Ishikawa (cell line): ENCODE measurements at regions not wholly inside any gene's neighbourhood (a gene's known extent, or its start where the extent isn't known, plus 50 kb on each side); places are given as distances from the start of the nearest gene placed in this dataset.

Source experiments
- CEBPB ChIP-seq: IDR thresholded peaks from 2 replicates; pipeline ENCODE4 v1.6.1; 2012
- EP300 ChIP-seq: IDR thresholded peaks from 2 replicates; pipeline ENCODE4 v1.6.1; 2012; ENCODE audit warnings: borderline replicate concordance
- MAX ChIP-seq: IDR thresholded peaks from 2 replicates; pipeline ENCODE4 v1.6.1; 2012
- RAD21 ChIP-seq: IDR thresholded peaks from 2 replicates; pipeline ENCODE4 v1.6.1; 2012; ENCODE audit warnings: low read depth
- TAF1 ChIP-seq: IDR thresholded peaks from 2 replicates; pipeline ENCODE4 v1.6.1; 2012; ENCODE audit warnings: low read depth, mild to moderate bottlenecking
- TCF12 ChIP-seq: IDR thresholded peaks from 2 replicates; pipeline ENCODE4 v1.6.1; 2012; ENCODE audit warnings: low read depth
- YY1 ChIP-seq: IDR thresholded peaks from 2 replicates; pipeline ENCODE4 v1.6.1; 2012; ENCODE audit warnings: low read depth
- TF ChIP-seq, protein P1 (sequence below): IDR thresholded peaks from 2 replicates; pipeline ENCODE4 v1.6.1; 2012; ENCODE audit warnings: low read depth, mild to moderate bottlenecking

- TF ChIP-seq TCF12 (no peak), RAD21 (no peak), TAF1 (no peak), MAX (no peak), EP300 (no peak), YY1 (no peak), CEBPB (no peak)
- TF ChIP-seq, protein P1, sequence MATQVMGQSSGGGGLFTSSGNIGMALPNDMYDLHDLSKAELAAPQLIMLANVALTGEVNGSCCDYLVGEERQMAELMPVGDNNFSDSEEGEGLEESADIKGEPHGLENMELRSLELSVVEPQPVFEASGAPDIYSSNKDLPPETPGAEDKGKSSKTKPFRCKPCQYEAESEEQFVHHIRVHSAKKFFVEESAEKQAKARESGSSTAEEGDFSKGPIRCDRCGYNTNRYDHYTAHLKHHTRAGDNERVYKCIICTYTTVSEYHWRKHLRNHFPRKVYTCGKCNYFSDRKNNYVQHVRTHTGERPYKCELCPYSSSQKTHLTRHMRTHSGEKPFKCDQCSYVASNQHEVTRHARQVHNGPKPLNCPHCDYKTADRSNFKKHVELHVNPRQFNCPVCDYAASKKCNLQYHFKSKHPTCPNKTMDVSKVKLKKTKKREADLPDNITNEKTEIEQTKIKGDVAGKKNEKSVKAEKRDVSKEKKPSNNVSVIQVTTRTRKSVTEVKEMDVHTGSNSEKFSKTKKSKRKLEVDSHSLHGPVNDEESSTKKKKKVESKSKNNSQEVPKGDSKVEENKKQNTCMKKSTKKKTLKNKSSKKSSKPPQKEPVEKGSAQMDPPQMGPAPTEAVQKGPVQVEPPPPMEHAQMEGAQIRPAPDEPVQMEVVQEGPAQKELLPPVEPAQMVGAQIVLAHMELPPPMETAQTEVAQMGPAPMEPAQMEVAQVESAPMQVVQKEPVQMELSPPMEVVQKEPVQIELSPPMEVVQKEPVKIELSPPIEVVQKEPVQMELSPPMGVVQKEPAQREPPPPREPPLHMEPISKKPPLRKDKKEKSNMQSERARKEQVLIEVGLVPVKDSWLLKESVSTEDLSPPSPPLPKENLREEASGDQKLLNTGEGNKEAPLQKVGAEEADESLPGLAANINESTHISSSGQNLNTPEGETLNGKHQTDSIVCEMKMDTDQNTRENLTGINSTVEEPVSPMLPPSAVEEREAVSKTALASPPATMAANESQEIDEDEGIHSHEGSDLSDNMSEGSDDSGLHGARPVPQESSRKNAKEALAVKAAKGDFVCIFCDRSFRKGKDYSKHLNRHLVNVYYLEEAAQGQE: no peak
Measured at GRCh38 chr3:167106456-167106855, 273.6 kb downstream of the ZBBX start.
